HG02571 (cell line): ENCODE measurements at regions not wholly inside any gene's neighbourhood (a gene's known extent, or its start where the extent isn't known, plus 50 kb on each side); places are given as distances from the start of the nearest gene placed in this dataset.
"Not testable (repeated sequence)": the region's sequence is repeated elsewhere in the genome, so short reads cannot be mapped to it uniquely, and the experiment has no call there.

Experiments used
- ATAC-seq: cut with Tn5 transposase; IDR thresholded peaks from one replicate; pipeline ENCODE4 v1.9.1; 2021; ENCODE audit warnings: mild to moderate bottlenecking, moderate library complexity; ENCODE audit not compliant: unreplicated experiment

GRCh38 chr1:95297906-95298305 is 63.9 kb downstream of the RWDD3 start:
- ATAC-seq: not testable (repeated sequence)

- ATAC-seq: no peak
Measured at GRCh38 chr1:95301091-95301490, 67.1 kb downstream of the RWDD3 start.

- ATAC-seq: no peak
Measured at GRCh38 chr1:95301614-95302013, 67.6 kb downstream of the RWDD3 start.

GRCh38 chr1:95304803-95305202 is 70.8 kb downstream of the RWDD3 start:
- no peak for ATAC-seq

- no peak for ATAC-seq
Measured at GRCh38 chr1:95308276-95309030, 74.4 kb downstream of the RWDD3 start.

- ATAC-seq: no peak
Measured at GRCh38 chr1:95309031-95309471, 75.0 kb downstream of the RWDD3 start.

GRCh38 chr1:95311014-95311413 is 77.0 kb downstream of the RWDD3 start:
- no peak for ATAC-seq

GRCh38 chr1:95311762-95312161 is 77.8 kb downstream of the RWDD3 start:
- ATAC-seq: no peak

- no peak for ATAC-seq
Measured at GRCh38 chr1:95312181-95312580, 78.2 kb downstream of the RWDD3 start.

GRCh38 chr1:95313527-95313926 is 79.5 kb downstream of the RWDD3 start:
- ATAC-seq: no peak

GRCh38 chr1:95321531-95321930 is 87.5 kb downstream of the RWDD3 start:
- ATAC-seq: no peak

GRCh38 chr1:95323123-95323522 is 89.1 kb downstream of the RWDD3 start:
- no peak for ATAC-seq

- ATAC-seq: no peak
Measured at GRCh38 chr1:95325349-95325748, 91.3 kb downstream of the RWDD3 start.

- ATAC-seq: no peak
Measured at GRCh38 chr1:95326023-95326422, 92.0 kb downstream of the RWDD3 start.

GRCh38 chr1:95332754-95333153 is 98.7 kb downstream of the RWDD3 start:
- ATAC-seq: no peak

- ATAC-seq: no peak
Measured at GRCh38 chr1:95339377-95339776, 105.4 kb downstream of the RWDD3 start.

- ATAC-seq: no peak
Measured at GRCh38 chr1:95340061-95340460, 106.1 kb downstream of the RWDD3 start.

- no peak for ATAC-seq
Measured at GRCh38 chr1:95352767-95353166, 118.8 kb downstream of the RWDD3 start.

- no peak for ATAC-seq
Measured at GRCh38 chr1:95353194-95353593, 119.2 kb downstream of the RWDD3 start.

- no peak for ATAC-seq
Measured at GRCh38 chr1:95364546-95364945, 130.5 kb downstream of the RWDD3 start.

GRCh38 chr1:95366498-95366897 is 132.5 kb downstream of the RWDD3 start:
- no peak for ATAC-seq

- ATAC-seq: no peak
Measured at GRCh38 chr1:95368178-95368577, 134.2 kb downstream of the RWDD3 start.
